ENCODE measurements at regions not wholly inside any gene's neighbourhood (a gene's known extent, or its start where the extent isn't known, plus 50 kb on each side); places are given as distances from the start of the nearest gene placed in this dataset.
A peak's percentile ranks its signal among the peaks of the same experiment; 100 is the strongest.

GRCh38 chr6:33957131-33957891, 153.5 kb upstream of the MLN start:
- H3K4me3 ChIP-seq (ENCODE audit: low read length) = no peak overlapping the region
- Mint-ChIP-seq H3K4me3 (no peak overlapping the region), H3K4me1 (peaks cover 0 to 3% (median 2%) of the 10 kb centered on the region in 3 donors), H3K36me3 (no peaks in the 10 kb centered on the region), H3K9me3 (no peaks in the 10 kb centered on the region), H3K27me3 (peaks cover 5 to 18% of the 10 kb centered on the region in 2 donors), H3K27ac (no peak overlapping the region)
- no peak overlapping the region for H3K27ac ChIP-seq (ENCODE audit: low read depth, low read length)
- H3K9me3 ChIP-seq (ENCODE audit: low read length) = no peaks in the 10 kb centered on the region
- no peak for DNase-seq
- POLR2A ChIA-PET = no interaction called here
- no peaks in the 10 kb centered on the region for H3K36me3 ChIP-seq (ENCODE audit: insufficient read depth, low read length)
- CTCF ChIA-PET = no interaction called here
- no peaks in the 10 kb centered on the region for H3K27me3 ChIP-seq (ENCODE audit: insufficient read depth, low read length, poor library complexity, severe bottlenecking)
- H3K4me1 ChIP-seq (ENCODE audit: insufficient read depth, low read length) = no peaks in the 10 kb centered on the region

DNA sequence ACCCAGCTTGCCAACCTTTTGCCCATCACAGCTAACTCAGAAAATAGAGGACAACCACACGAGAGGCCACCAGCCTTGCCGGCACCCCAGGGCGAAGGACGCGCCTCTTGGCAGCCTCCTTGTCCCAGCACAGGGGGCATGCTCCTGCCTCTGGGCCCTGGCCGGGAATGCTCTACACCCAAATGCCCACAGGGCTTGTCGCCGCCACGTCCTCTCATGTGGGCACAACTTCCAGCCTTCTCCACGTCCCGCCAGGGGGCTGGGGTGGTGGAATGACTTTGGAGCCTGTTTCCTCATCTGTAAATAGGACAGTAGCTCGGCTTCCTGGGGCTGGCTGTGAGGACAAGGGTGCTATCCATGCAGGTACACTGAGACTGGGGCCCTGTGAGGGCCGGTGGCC, 152.4 kb upstream of the MLN start:
- no peak overlapping the region for H3K27ac ChIP-seq (ENCODE audit: low read depth, low read length)
- Mint-ChIP-seq H3K27me3 (peaks cover 5 to 14% of the 10 kb centered on the region in 2 donors), H3K4me1 (peaks cover 0 to 3% (median 2%) of the 10 kb centered on the region in 3 donors), H3K27ac (peak overlapping the region in 1 of 8 donors; percentile 32), H3K4me3 (no peak overlapping the region), H3K36me3 (no peaks in the 10 kb centered on the region), H3K9me3 (no peaks in the 10 kb centered on the region)
- no peaks in the 10 kb centered on the region for H3K27me3 ChIP-seq (ENCODE audit: insufficient read depth, low read length, poor library complexity, severe bottlenecking)
- no peak for DNase-seq
- ChIA-PET CTCF (no interaction called here), POLR2A (no interaction called here)
- H3K36me3 ChIP-seq (ENCODE audit: insufficient read depth, low read length) = no peaks in the 10 kb centered on the region
- no peak overlapping the region for H3K4me3 ChIP-seq (ENCODE audit: low read length)
- no peaks in the 10 kb centered on the region for H3K4me1 ChIP-seq (ENCODE audit: insufficient read depth, low read length)
- H3K9me3 ChIP-seq (ENCODE audit: low read length) = no peaks in the 10 kb centered on the region

GRCh38 chr6:33955566-33955965, 151.8 kb upstream of the MLN start:
- CTCF ChIA-PET = no interaction called here
- Histone ChIP-seq H3K27me3 (ENCODE audit: insufficient read depth, low read length, poor library complexity, severe bottlenecking) (no peaks in the 10 kb centered on the region), H3K9me3 (ENCODE audit: low read length) (no peaks in the 10 kb centered on the region), H3K4me3 (ENCODE audit: low read length) (no peak overlapping the region), H3K27ac (ENCODE audit: low read depth, low read length) (no peak overlapping the region), H3K4me1 (ENCODE audit: insufficient read depth, low read length) (no peaks in the 10 kb centered on the region), H3K36me3 (ENCODE audit: insufficient read depth, low read length) (no peaks in the 10 kb centered on the region)
- no peaks in the 10 kb centered on the region for H3K9me3 Mint-ChIP-seq
- POLR2A ChIA-PET = no interaction called here
- no peaks in the 10 kb centered on the region for H3K36me3 Mint-ChIP-seq
- DNase-seq = no peak
- H3K27ac Mint-ChIP-seq = peak overlapping the region in 1 of 8 donors; percentile 19
- H3K27me3 Mint-ChIP-seq = peaks cover 4 to 14% of the 10 kb centered on the region in 2 donors
- peak overlapping the region in 1 of 7 donors; percentile 40 for H3K4me3 Mint-ChIP-seq
- H3K4me1 Mint-ChIP-seq = peaks cover 0 to 3% (median 2%) of the 10 kb centered on the region in 3 donors

GRCh38 chr6:33954453-33954852, 150.7 kb upstream of the MLN start:
- Histone ChIP-seq H3K9me3 (ENCODE audit: low read length) (no peaks in the 10 kb centered on the region), H3K4me3 (ENCODE audit: low read length) (no peak overlapping the region), H3K4me1 (ENCODE audit: insufficient read depth, low read length) (no peaks in the 10 kb centered on the region), H3K27me3 (ENCODE audit: insufficient read depth, low read length, poor library complexity, severe bottlenecking) (no peaks in the 10 kb centered on the region), H3K27ac (ENCODE audit: low read depth, low read length) (no peak overlapping the region), H3K36me3 (ENCODE audit: insufficient read depth, low read length) (no peaks in the 10 kb centered on the region)
- Mint-ChIP-seq H3K9me3 (no peaks in the 10 kb centered on the region), H3K4me1 (peaks cover 0 to 3% (median 2%) of the 10 kb centered on the region in 3 donors), H3K4me3 (no peak overlapping the region), H3K36me3 (no peaks in the 10 kb centered on the region), H3K27me3 (peaks cover 4 to 14% of the 10 kb centered on the region in 2 donors), H3K27ac (no peak overlapping the region)
- ChIA-PET CTCF (no interaction called here), POLR2A (no interaction called here)
- no peak for DNase-seq

DNA sequence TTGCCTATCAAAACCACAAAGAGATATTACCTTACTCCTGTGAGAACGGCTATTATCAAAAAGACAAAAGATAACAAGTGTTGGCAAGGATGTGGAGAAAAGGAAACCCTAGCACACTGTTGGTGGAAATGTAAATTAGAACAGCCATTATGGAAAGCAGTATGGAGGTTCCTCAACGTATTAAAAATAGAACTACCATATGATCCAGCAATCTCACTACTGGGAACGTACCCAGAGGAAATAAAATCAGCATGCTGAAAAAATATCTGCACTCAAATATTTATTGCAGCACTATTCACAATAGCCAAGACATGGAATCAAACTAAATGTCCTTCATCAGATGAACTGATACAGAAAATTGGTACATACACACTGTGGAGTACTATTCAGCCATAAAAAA, 149.4 kb upstream of the MLN start:
- no peaks in the 10 kb centered on the region for H3K9me3 Mint-ChIP-seq
- no peak for DNase-seq
- no peak overlapping the region for H3K4me3 Mint-ChIP-seq
- no peak overlapping the region for H3K27ac Mint-ChIP-seq
- Histone ChIP-seq H3K4me1 (ENCODE audit: insufficient read depth, low read length) (no peaks in the 10 kb centered on the region), H3K9me3 (ENCODE audit: low read length) (no peaks in the 10 kb centered on the region), H3K27me3 (ENCODE audit: insufficient read depth, low read length, poor library complexity, severe bottlenecking) (no peaks in the 10 kb centered on the region), H3K27ac (ENCODE audit: low read depth, low read length) (no peak overlapping the region), H3K4me3 (ENCODE audit: low read length) (no peak overlapping the region), H3K36me3 (ENCODE audit: insufficient read depth, low read length) (no peaks in the 10 kb centered on the region)
- ChIA-PET POLR2A (no interaction called here), CTCF (no interaction called here)
- H3K4me1 Mint-ChIP-seq = peaks cover 0 to 3% (median 2%) of the 10 kb centered on the region in 3 donors
- H3K27me3 Mint-ChIP-seq = peaks cover 7 to 14% of the 10 kb centered on the region in 2 donors
- H3K36me3 Mint-ChIP-seq = no peaks in the 10 kb centered on the region

- Histone ChIP-seq H3K9me3 (ENCODE audit: low read length) (no peaks in the 10 kb centered on the region), H3K36me3 (ENCODE audit: insufficient read depth, low read length) (no peaks in the 10 kb centered on the region), H3K27me3 (ENCODE audit: insufficient read depth, low read length, poor library complexity, severe bottlenecking) (no peaks in the 10 kb centered on the region), H3K4me1 (ENCODE audit: insufficient read depth, low read length) (no peaks in the 10 kb centered on the region), H3K4me3 (ENCODE audit: low read length) (no peak overlapping the region), H3K27ac (ENCODE audit: low read depth, low read length) (no peak overlapping the region)
- Mint-ChIP-seq H3K4me1 (no peaks in the 10 kb centered on the region), H3K4me3 (no peak overlapping the region), H3K27ac (no peak overlapping the region), H3K27me3 (peaks cover 7 to 9% of the 10 kb centered on the region in 2 donors), H3K9me3 (no peaks in the 10 kb centered on the region), H3K36me3 (no peaks in the 10 kb centered on the region)
- POLR2A ChIA-PET = no interaction called here
- no peak for DNase-seq
- CTCF ChIA-PET = interaction anchor here (1.3 kb wide), 1 partner anchor 10 kb away, joined by 3 read pairs; no protein-coding TSS in a partner anchor
Measured at GRCh38 chr6:33952016-33952415, 148.2 kb upstream of the MLN start.

DNA sequence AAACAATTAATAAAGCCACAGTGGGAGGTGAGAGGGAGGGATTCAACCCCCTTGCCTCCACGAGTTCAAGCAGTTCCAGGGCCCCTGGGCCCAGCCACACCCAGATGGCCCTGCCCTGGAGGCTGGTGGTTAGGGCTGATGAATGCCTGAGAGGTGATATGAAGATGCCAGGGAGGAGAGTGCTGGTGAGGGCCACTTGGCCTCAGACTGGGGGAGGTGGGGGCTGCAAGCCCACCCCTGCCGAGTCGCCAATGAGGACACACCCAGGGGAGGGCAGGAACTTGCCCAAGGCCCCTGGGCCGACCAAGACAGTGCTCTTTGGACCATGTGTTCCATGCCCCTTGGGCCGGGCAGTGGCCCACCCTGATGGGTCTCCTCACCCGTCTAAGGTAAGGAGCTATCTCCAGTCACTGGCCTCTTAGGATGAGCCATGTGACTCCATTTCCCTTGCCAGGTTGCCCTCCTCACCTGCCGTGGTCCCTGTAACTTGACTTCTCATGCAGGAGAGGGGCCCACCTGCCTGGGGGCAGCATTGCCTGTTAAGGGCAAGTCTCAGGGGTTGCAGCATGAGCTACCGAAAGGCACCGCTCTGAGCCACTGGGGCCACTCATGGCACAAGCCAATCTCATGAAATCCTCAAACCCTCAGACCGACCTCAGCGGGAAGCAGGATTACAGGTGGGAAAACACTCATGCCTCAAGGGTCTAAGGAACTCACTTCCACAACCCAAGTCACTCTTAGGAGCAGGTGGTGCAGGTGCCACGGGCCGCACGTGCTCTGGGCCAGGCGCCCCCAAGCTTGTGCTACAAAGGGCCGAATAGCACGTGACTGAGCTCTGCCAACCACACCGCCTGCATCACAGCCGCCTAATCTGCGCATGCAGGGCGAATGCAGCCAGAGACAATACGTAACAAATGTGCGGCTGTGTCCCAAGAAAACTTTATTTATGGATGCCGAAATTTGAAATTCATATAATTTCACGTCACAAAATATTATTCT, 147.4 kb upstream of the MLN start:
- CTCF ChIA-PET = interaction anchor here (1.3 kb wide), 1 partner anchor 10 kb away, joined by 3 read pairs; no protein-coding TSS in a partner anchor
- no peaks in the 10 kb centered on the region for H3K36me3 Mint-ChIP-seq
- H3K27ac ChIP-seq (ENCODE audit: low read depth, low read length) = no peak overlapping the region
- H3K4me3 Mint-ChIP-seq = no peak overlapping the region
- no peaks in the 10 kb centered on the region for H3K27me3 ChIP-seq (ENCODE audit: insufficient read depth, low read length, poor library complexity, severe bottlenecking)
- H3K9me3 ChIP-seq (ENCODE audit: low read length) = no peaks in the 10 kb centered on the region
- no peaks in the 10 kb centered on the region for H3K9me3 Mint-ChIP-seq
- H3K4me1 ChIP-seq (ENCODE audit: insufficient read depth, low read length) = no peaks in the 10 kb centered on the region
- H3K36me3 ChIP-seq (ENCODE audit: insufficient read depth, low read length) = no peaks in the 10 kb centered on the region
- no peaks in the 10 kb centered on the region for H3K4me1 Mint-ChIP-seq
- H3K27ac Mint-ChIP-seq = no peak overlapping the region
- no peak overlapping the region for H3K4me3 ChIP-seq (ENCODE audit: low read length)
- H3K27me3 Mint-ChIP-seq = peaks cover 4 to 9% of the 10 kb centered on the region in 2 donors
- POLR2A ChIA-PET = no interaction called here
- DNase-seq = no peak

GRCh38 chr6:33950472-33950881, 146.7 kb upstream of the MLN start:
- ChIA-PET CTCF (no interaction called here), POLR2A (no interaction called here)

More at GRCh38 chr6:33950472-33950881, 146.7 kb upstream of the MLN start:
- H3K4me3 ChIP-seq (ENCODE audit: low read length) = no peak overlapping the region
- Mint-ChIP-seq H3K27me3 (peaks cover 4 to 9% of the 10 kb centered on the region in 2 donors), H3K27ac (no peak overlapping the region), H3K4me3 (no peak overlapping the region), H3K9me3 (no peaks in the 10 kb centered on the region), H3K36me3 (no peaks in the 10 kb centered on the region), H3K4me1 (no peaks in the 10 kb centered on the region)
- H3K4me1 ChIP-seq (ENCODE audit: insufficient read depth, low read length) = no peaks in the 10 kb centered on the region
- no peaks in the 10 kb centered on the region for H3K27me3 ChIP-seq (ENCODE audit: insufficient read depth, low read length, poor library complexity, severe bottlenecking)
- no peaks in the 10 kb centered on the region for H3K36me3 ChIP-seq (ENCODE audit: insufficient read depth, low read length)
- no peaks in the 10 kb centered on the region for H3K9me3 ChIP-seq (ENCODE audit: low read length)
- H3K27ac ChIP-seq (ENCODE audit: low read depth, low read length) = no peak overlapping the region
- no peak for DNase-seq

Data from CD8-positive, alpha-beta memory T cell (primary cell).